ENCODE measurements at regions not wholly inside any gene's neighbourhood (a gene's known extent, or its start where the extent isn't known, plus 50 kb on each side); places are given as distances from the start of the nearest gene placed in this dataset.

GRCh38 chr15:95208071-95208470 is 976.7 kb downstream of the MCTP2 start:
- in situ Hi-C loops (cut with HindIII; ENCODE audit: low sequenced_read_pairs), result no loop called here

GRCh38 chr15:95208988-95209387 is 977.6 kb downstream of the MCTP2 start:
- in situ Hi-C loops (cut with HindIII; ENCODE audit: low sequenced_read_pairs), result no loop called here

- in situ Hi-C loops (cut with HindIII; ENCODE audit: low sequenced_read_pairs), result no loop called here
These were observed 979.1 kb downstream of the MCTP2 start for GRCh38 chr15:95210436-95210981.

GRCh38 chr15:95215017-95215416 is 983.7 kb downstream of the MCTP2 start:
- in situ Hi-C loops (cut with HindIII; ENCODE audit: low sequenced_read_pairs), result no loop called here

- in situ Hi-C loops (cut with HindIII; ENCODE audit: low sequenced_read_pairs), result no loop called here
These were observed 995.5 kb downstream of the MCTP2 start for GRCh38 chr15:95226835-95227234.

- in situ Hi-C loops (cut with HindIII; ENCODE audit: low sequenced_read_pairs), result no loop called here
These were observed 995.9 kb downstream of the MCTP2 start for GRCh38 chr15:95227235-95227634.

GRCh38 chr15:95228856-95229555 is 997.6 kb downstream of the MCTP2 start:
- in situ Hi-C loops (cut with HindIII; ENCODE audit: low sequenced_read_pairs), result no loop called here

- in situ Hi-C loops (cut with HindIII; ENCODE audit: low sequenced_read_pairs), result no loop called here
These were observed 1003.7 kb downstream of the MCTP2 start for GRCh38 chr15:95235033-95235432.

- in situ Hi-C loops (cut with HindIII; ENCODE audit: low sequenced_read_pairs), result no loop called here
These were observed 1016.0 kb downstream of the MCTP2 start for GRCh38 chr15:95247071-95247984.

GRCh38 chr15:95249524-95249923 is 1018.2 kb downstream of the MCTP2 start:
- in situ Hi-C loops (cut with HindIII; ENCODE audit: low sequenced_read_pairs), result no loop called here

- in situ Hi-C loops (cut with HindIII; ENCODE audit: low sequenced_read_pairs), result no loop called here
These were observed 1021.0 kb downstream of the MCTP2 start for GRCh38 chr15:95252404-95252803.

- in situ Hi-C loops (cut with HindIII; ENCODE audit: low sequenced_read_pairs), result no loop called here
These were observed 1022.9 kb downstream of the MCTP2 start for GRCh38 chr15:95254263-95254662.

- in situ Hi-C loops (cut with HindIII; ENCODE audit: low sequenced_read_pairs), result no loop called here
These were observed 1028.2 kb downstream of the MCTP2 start for GRCh38 chr15:95259513-95259912.

GRCh38 chr15:95259965-95260364 is 1028.6 kb downstream of the MCTP2 start:
- in situ Hi-C loops (cut with HindIII; ENCODE audit: low sequenced_read_pairs), result loop anchor here (5.0 kb wide), 3 partner anchors 42 to 1067 kb away; no protein-coding TSS in a partner anchor

GRCh38 chr15:95260856-95261255 is 1029.5 kb downstream of the MCTP2 start:
- in situ Hi-C loops (cut with HindIII; ENCODE audit: low sequenced_read_pairs), result loop anchor here (5.0 kb wide), 3 partner anchors 41 to 1066 kb away; no protein-coding TSS in a partner anchor

- in situ Hi-C loops (cut with HindIII; ENCODE audit: low sequenced_read_pairs), result loop anchor here (5.0 kb wide), 3 partner anchors 41 to 1066 kb away; no protein-coding TSS in a partner anchor
These were observed 1030.2 kb downstream of the MCTP2 start for GRCh38 chr15:95261546-95261945.

GRCh38 chr15:95261968-95262367 is 1030.6 kb downstream of the MCTP2 start:
- in situ Hi-C loops (cut with HindIII; ENCODE audit: low sequenced_read_pairs), result loop anchor here (5.0 kb wide), 3 partner anchors 40 to 1065 kb away; no protein-coding TSS in a partner anchor

- in situ Hi-C loops (cut with HindIII; ENCODE audit: low sequenced_read_pairs), result loop anchor here (5.0 kb wide), 3 partner anchors 39 to 1064 kb away; no protein-coding TSS in a partner anchor
These were observed 1031.7 kb downstream of the MCTP2 start for GRCh38 chr15:95262866-95263564.

GRCh38 chr15:95263751-95264150 is 1032.4 kb downstream of the MCTP2 start:
- in situ Hi-C loops (cut with HindIII; ENCODE audit: low sequenced_read_pairs), result loop anchor here (5.0 kb wide), 3 partner anchors 39 to 1064 kb away; no protein-coding TSS in a partner anchor

- in situ Hi-C loops (cut with HindIII; ENCODE audit: low sequenced_read_pairs), result no loop called here
These were observed 1034.1 kb downstream of the MCTP2 start for GRCh38 chr15:95265419-95265997.
